Left ventricle myocardium inferior (tissue), 1 donor: ENCODE measurements at regions not wholly inside any gene's neighbourhood (a gene's known extent, or its start where the extent isn't known, plus 50 kb on each side); places are given as distances from the start of the nearest gene placed in this dataset.

Experiments used
- DNase-seq: peaks from one replicate; pipeline ENCODE4 v3.0.0-alpha.2; 2020
- H3K27ac ChIP-seq: fragments of 200-600 bp; replicated peaks from 2 replicates; pipeline ENCODE4 v1.8.0; 2021
- H3K27me3 ChIP-seq: fragments of 200-600 bp; 2 replicates; pipeline ENCODE4 v1.8.0; 2021; ENCODE audit warnings: low read depth
- H3K36me3 ChIP-seq: fragments of 200-600 bp; 2 replicates; pipeline ENCODE4 v1.8.0; 2021
- H3K4me1 ChIP-seq: fragments of 200-600 bp; 2 replicates; pipeline ENCODE4 v1.8.0; 2021
- H3K4me3 ChIP-seq: fragments of 200-600 bp; 2 replicates; pipeline ENCODE4 v1.8.0; 2021; ENCODE audit warnings: mild to moderate bottlenecking, moderate library complexity
- H3K9me3 ChIP-seq: fragments of 200-600 bp; replicated peaks from 2 replicates; pipeline ENCODE4 v1.8.0; 2021
- intact Hi-C: fragments of 100-400 bp; cut with micrococcal nuclease; formaldehyde crosslinking; loops from one replicate; pipeline ENCODE4 v1.11.0; 2022
- TF ChIP-seq, protein P1 (sequence below): fragments of 200-600 bp; IDR thresholded peaks from 2 replicates; pipeline ENCODE4 v1.8.0; 2021; ENCODE audit warnings: antibody characterized with exemption, mild to moderate bottlenecking, borderline replicate concordance
- donor health status: DM: no; HTN: yes; CAD: no; lungs with severe emphysema.

DNA sequence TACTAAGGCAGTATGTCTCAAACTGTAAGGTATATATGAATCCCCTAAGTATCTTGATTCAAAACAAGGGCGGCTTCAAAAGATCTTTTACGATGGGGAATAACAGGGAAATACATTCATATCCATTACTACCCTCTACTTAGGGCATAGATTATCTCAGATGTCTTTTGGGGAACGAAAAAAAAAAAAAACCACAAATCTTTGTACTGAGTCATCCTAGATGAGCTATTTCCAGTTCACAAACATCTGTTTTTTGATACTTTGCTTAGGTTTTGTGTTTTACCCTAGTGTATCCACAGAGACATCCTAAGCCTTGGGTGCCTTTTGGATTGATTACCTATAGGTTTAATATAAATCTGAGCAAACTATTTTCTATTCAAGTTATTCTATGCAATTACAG is 457.2 kb downstream of the NLGN4X start:
- Histone ChIP-seq H3K4me1 (no peaks in the 10 kb centered on the region), H3K27ac (no peak overlapping the region), H3K36me3 (no peaks in the 10 kb centered on the region), H3K27me3 (no peaks in the 10 kb centered on the region), H3K4me3 (no peak overlapping the region), H3K9me3 (no peaks in the 10 kb centered on the region)
- no peak for DNase-seq
- TF ChIP-seq, protein P1, sequence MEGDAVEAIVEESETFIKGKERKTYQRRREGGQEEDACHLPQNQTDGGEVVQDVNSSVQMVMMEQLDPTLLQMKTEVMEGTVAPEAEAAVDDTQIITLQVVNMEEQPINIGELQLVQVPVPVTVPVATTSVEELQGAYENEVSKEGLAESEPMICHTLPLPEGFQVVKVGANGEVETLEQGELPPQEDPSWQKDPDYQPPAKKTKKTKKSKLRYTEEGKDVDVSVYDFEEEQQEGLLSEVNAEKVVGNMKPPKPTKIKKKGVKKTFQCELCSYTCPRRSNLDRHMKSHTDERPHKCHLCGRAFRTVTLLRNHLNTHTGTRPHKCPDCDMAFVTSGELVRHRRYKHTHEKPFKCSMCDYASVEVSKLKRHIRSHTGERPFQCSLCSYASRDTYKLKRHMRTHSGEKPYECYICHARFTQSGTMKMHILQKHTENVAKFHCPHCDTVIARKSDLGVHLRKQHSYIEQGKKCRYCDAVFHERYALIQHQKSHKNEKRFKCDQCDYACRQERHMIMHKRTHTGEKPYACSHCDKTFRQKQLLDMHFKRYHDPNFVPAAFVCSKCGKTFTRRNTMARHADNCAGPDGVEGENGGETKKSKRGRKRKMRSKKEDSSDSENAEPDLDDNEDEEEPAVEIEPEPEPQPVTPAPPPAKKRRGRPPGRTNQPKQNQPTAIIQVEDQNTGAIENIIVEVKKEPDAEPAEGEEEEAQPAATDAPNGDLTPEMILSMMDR, result no peak
- intact Hi-C loops, result no loop called here

DNA sequence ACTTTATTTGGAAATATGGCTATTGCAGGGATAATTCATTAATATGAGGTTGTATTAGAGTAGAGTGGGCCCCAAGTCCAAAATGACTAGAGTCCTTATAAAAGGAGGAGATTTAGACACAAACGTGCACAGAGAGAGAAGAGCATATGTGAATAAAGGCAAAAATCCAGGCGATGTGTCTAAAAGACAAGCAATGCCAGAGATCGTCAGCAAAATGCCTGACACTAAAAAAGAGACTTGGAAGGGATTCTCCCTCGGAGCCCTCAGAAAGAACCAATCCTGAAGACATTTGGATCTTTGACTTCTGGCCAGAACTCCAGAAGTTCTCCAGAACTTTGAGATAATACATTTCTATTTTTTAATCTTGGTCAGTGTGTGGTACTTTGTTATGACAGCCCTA is 472.1 kb downstream of the NLGN4X start:
- H3K27ac ChIP-seq, result no peak overlapping the region
- H3K27me3 ChIP-seq, result no peaks in the 10 kb centered on the region
- TF ChIP-seq, protein P1, result no peak
- H3K36me3 ChIP-seq, result no peaks in the 10 kb centered on the region
- no peaks in the 10 kb centered on the region for H3K4me1 ChIP-seq
- no peak overlapping the region for H3K4me3 ChIP-seq
- H3K9me3 ChIP-seq, result peaks cover 6% of the 10 kb centered on the region
- intact Hi-C loops, result no loop called here
- DNase-seq, result no peak

DNA sequence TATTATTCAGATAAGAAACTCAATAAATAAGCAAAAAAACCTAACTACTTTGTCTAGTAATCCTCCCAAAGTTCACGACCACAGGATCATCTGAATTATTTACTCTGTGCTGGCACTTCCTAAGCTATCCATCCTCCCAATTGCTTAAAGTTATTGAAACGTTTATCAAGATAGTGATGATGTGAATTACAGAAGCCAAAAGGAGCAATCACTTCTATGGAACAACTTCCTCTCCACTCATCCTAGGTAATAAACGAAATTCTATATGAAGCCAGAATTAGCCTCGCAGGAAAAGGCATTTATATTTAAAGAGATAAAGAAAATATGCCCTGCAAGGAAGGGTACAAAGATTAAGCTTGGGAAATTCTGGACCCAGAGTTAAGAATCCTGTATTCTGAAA is 475.4 kb downstream of the NLGN4X start:
- no peak overlapping the region for H3K4me3 ChIP-seq
- intact Hi-C loops, result no loop called here
- H3K4me1 ChIP-seq, result no peaks in the 10 kb centered on the region

DNA sequence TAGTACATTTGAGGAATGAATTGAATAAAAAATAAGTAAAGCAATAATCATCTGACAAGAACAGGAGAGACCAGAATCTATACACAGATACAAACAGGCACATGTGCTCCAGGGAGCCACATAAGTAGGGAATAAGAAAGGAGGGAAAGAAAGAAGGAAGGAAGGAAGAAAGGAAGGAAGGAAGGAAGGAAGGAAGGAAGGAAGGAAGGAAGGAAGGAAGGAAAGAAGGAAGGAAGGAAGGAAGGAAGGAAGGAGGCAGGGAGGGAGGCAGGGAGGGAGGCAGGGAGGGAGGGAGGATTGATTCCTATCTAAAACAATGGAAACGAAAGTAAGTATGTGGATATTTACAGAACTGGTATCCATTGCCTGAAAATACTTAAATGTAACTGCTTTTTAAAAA is 475.8 kb downstream of the NLGN4X start:
- no peak for DNase-seq
- H3K4me3 ChIP-seq, result no peak overlapping the region
- H3K27me3 ChIP-seq, result no peaks in the 10 kb centered on the region
- H3K4me1 ChIP-seq, result no peaks in the 10 kb centered on the region
- H3K36me3 ChIP-seq, result no peaks in the 10 kb centered on the region
- H3K27ac ChIP-seq, result no peak overlapping the region
- H3K9me3 ChIP-seq, result peaks cover 7% of the 10 kb centered on the region
- TF ChIP-seq, protein P1, result no peak
- intact Hi-C loops, result no loop called here

More for the DNA sequence above, 475.4 kb downstream of the NLGN4X start:
- H3K27me3 ChIP-seq, result no peaks in the 10 kb centered on the region
- no peak overlapping the region for H3K27ac ChIP-seq
- no peaks in the 10 kb centered on the region for H3K36me3 ChIP-seq
- H3K9me3 ChIP-seq, result peaks cover 7% of the 10 kb centered on the region
- DNase-seq, result no peak
- TF ChIP-seq, protein P1, result no peak

DNA sequence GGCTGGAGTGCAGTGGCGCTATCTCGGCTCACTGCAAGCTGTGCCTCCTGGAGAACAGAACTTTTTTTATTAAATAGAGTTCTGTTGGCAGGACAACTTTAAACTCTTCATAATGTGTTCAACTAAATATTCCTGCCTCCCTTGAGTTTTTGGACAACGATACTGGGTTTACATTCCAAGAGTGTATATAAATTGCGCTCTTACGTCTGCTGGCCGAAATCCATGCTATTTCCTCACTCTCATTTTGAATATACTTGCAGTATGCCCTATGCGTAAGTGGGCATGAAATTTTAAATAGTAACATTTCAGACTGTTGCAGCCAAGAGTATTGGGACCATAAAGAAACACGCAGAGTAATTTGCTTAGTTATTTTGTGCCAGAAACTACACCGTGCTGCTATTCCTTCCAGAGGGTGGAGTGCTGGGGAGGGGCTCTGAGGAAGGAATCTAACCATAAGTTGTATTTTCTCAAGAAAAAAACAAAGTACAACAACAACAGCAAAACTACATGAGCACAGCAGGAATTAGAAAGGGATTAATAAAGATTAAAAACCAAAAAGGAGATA is 480.0 kb downstream of the NLGN4X start:
- TF ChIP-seq, protein P1, result no peak
- H3K27ac ChIP-seq, result no peak overlapping the region
- H3K27me3 ChIP-seq, result no peaks in the 10 kb centered on the region
- H3K36me3 ChIP-seq, result no peaks in the 10 kb centered on the region
- no peak for DNase-seq
- H3K4me3 ChIP-seq, result no peak overlapping the region
- no peaks in the 10 kb centered on the region for H3K4me1 ChIP-seq
- intact Hi-C loops, result no loop called here
- peaks cover 7% of the 10 kb centered on the region for H3K9me3 ChIP-seq
